HG03066 (cell line): ENCODE measurements at regions not wholly inside any gene's neighbourhood (a gene's known extent, or its start where the extent isn't known, plus 50 kb on each side); places are given as distances from the start of the nearest gene placed in this dataset.

Experiments used
- ATAC-seq: cut with Tn5 transposase; IDR thresholded peaks from one replicate; pipeline ENCODE4 v1.9.1; 2021; ENCODE audit warnings: low read depth; ENCODE audit not compliant: unreplicated experiment

GRCh38 chr2:235165136-235165535, 213.3 kb downstream of the SH3BP4 start:
- no peak for ATAC-seq

GRCh38 chr2:235165631-235166030, 213.8 kb downstream of the SH3BP4 start:
- no peak for ATAC-seq

GRCh38 chr2:235168174-235168979, 216.6 kb downstream of the SH3BP4 start:
- no peak for ATAC-seq

GRCh38 chr2:235170016-235170415, 218.2 kb downstream of the SH3BP4 start:
- ATAC-seq = no peak

- ATAC-seq = no peak
Observed at GRCh38 chr2:235170536-235171521, 219.0 kb downstream of the SH3BP4 start.

GRCh38 chr2:235171550-235172031, 219.8 kb downstream of the SH3BP4 start:
- no peak for ATAC-seq

GRCh38 chr2:235180642-235181041, 228.8 kb downstream of the SH3BP4 start:
- ATAC-seq = no peak

GRCh38 chr2:235183786-235184185, 232.0 kb downstream of the SH3BP4 start:
- no peak for ATAC-seq

- ATAC-seq = no peak
Observed at GRCh38 chr2:235187806-235188205, 236.0 kb downstream of the SH3BP4 start.

- no peak for ATAC-seq
Observed at GRCh38 chr2:235191486-235191885, 239.7 kb downstream of the SH3BP4 start.

GRCh38 chr2:235191978-235192377, 240.2 kb downstream of the SH3BP4 start:
- ATAC-seq = no peak

- ATAC-seq = no peak
Observed at GRCh38 chr2:235194351-235194750, 242.5 kb downstream of the SH3BP4 start.

GRCh38 chr2:235194836-235195235, 243.0 kb downstream of the SH3BP4 start:
- ATAC-seq = no peak

- ATAC-seq = no peak
Observed at GRCh38 chr2:235195921-235196320, 244.1 kb downstream of the SH3BP4 start.

- ATAC-seq = no peak
Observed at GRCh38 chr2:235199128-235199527, 247.3 kb downstream of the SH3BP4 start.

- no peak for ATAC-seq
Observed at GRCh38 chr2:235200216-235200615, 248.4 kb downstream of the SH3BP4 start.

GRCh38 chr2:235201756-235202155, 249.9 kb downstream of the SH3BP4 start:
- no peak for ATAC-seq

- ATAC-seq = no peak
Observed at GRCh38 chr2:235204948-235205347, 253.1 kb downstream of the SH3BP4 start.

- ATAC-seq = no peak
Observed at GRCh38 chr2:235206399-235206798, 254.6 kb downstream of the SH3BP4 start.

- peak; percentile 78 for ATAC-seq
Observed at GRCh38 chr2:235206980-235207579, 255.3 kb downstream of the SH3BP4 start.

GRCh38 chr2:235211056-235211455, 259.2 kb downstream of the SH3BP4 start:
- ATAC-seq = no peak
